ENCODE measurements at regions not wholly inside any gene's neighbourhood (a gene's known extent, or its start where the extent isn't known, plus 50 kb on each side); places are given as distances from the start of the nearest gene placed in this dataset.
"Not testable (repeated sequence)": the region's sequence is repeated elsewhere in the genome, so short reads cannot be mapped to it uniquely, and the experiment has no call there.

DNA sequence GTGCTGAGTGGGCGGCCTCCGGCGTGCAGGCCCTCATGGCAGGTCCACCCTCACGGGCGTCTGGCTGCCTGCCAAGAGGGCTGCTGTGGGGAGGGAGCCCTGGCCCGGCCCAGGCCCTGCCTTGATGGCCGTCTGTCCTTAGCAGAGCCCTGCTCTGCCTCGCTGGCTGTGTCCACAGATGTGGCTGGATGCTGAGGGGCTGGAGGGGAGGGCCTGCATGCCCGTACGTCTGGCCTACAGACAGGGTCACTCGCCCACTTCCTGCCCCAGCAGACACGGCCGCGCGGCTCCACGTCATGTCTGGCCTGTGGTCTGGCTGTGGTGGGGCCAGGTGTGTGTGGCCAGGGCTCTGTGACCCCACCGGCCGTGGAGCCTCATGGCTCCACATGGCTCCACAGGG lies 186.3 kb downstream of the TMEM121 start:
- TF ChIP-seq, protein P1, sequence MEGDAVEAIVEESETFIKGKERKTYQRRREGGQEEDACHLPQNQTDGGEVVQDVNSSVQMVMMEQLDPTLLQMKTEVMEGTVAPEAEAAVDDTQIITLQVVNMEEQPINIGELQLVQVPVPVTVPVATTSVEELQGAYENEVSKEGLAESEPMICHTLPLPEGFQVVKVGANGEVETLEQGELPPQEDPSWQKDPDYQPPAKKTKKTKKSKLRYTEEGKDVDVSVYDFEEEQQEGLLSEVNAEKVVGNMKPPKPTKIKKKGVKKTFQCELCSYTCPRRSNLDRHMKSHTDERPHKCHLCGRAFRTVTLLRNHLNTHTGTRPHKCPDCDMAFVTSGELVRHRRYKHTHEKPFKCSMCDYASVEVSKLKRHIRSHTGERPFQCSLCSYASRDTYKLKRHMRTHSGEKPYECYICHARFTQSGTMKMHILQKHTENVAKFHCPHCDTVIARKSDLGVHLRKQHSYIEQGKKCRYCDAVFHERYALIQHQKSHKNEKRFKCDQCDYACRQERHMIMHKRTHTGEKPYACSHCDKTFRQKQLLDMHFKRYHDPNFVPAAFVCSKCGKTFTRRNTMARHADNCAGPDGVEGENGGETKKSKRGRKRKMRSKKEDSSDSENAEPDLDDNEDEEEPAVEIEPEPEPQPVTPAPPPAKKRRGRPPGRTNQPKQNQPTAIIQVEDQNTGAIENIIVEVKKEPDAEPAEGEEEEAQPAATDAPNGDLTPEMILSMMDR (IDR thresholded peaks at IDR 0.05; ENCODE audit: low read depth, low read length, poor library complexity, severe bottlenecking), result not testable (repeated sequence)
- not testable (repeated sequence) for TF ChIP-seq EZH2phosphoT487 (IDR thresholded peaks at IDR 0.05; ENCODE audit: borderline replicate concordance, low read length)

Data from DOHH2 (cell line).